ENCODE measurements at regions not wholly inside any gene's neighbourhood (a gene's known extent, or its start where the extent isn't known, plus 50 kb on each side); places are given as distances from the start of the nearest gene placed in this dataset.

- TF ChIP-seq POLR2A (IDR thresholded peaks at IDR 0.05) (no peak), CTCF (IDR thresholded peaks at IDR 0.05) (no peak), POLR2AphosphoS5 (IDR thresholded peaks at IDR 0.05) (no peak)
- Histone ChIP-seq H3K9me3 (no peaks in the 10 kb centered on the region), H3K27me3 (no peaks in the 10 kb centered on the region), H3K27ac (no peak overlapping the region), H3K4me1 (no peaks in the 10 kb centered on the region), H3K36me3 (no peaks in the 10 kb centered on the region), H3K4me3 (no peak overlapping the region)
- intact Hi-C loops (cut with DNase I; ENCODE audit: low total_unique reads) = no loop called here
- no peak for DNase-seq (ENCODE audit: low spot score in 2 of 2)
Observed at GRCh38 chr5:5645891-5646290, 223.4 kb downstream of the ICE1 start.

GRCh38 chr5:5645198-5645597 is 222.7 kb downstream of the ICE1 start:
- Histone ChIP-seq H3K27me3 (no peaks in the 10 kb centered on the region), H3K27ac (no peak overlapping the region), H3K4me3 (no peak overlapping the region), H3K36me3 (no peaks in the 10 kb centered on the region), H3K4me1 (no peaks in the 10 kb centered on the region), H3K9me3 (no peaks in the 10 kb centered on the region)
- no peak for TF ChIP-seq POLR2A (IDR thresholded peaks at IDR 0.05)
- TF ChIP-seq POLR2AphosphoS5 (IDR thresholded peaks at IDR 0.05) = no peak
- no peak for TF ChIP-seq CTCF (IDR thresholded peaks at IDR 0.05)
- intact Hi-C loops (cut with DNase I; ENCODE audit: low total_unique reads) = no loop called here
- DNase-seq (ENCODE audit: low spot score in 2 of 2) = no peak

- intact Hi-C loops (cut with DNase I; ENCODE audit: low total_unique reads) = no loop called here
- no peak overlapping the region for H3K27ac ChIP-seq
Observed at GRCh38 chr5:5644249-5644648, 221.8 kb downstream of the ICE1 start.

GRCh38 chr5:5643481-5643880 is 221.0 kb downstream of the ICE1 start:
- Histone ChIP-seq H3K4me3 (no peak overlapping the region), H3K36me3 (no peaks in the 10 kb centered on the region), H3K27me3 (no peaks in the 10 kb centered on the region), H3K27ac (no peak overlapping the region), H3K4me1 (no peaks in the 10 kb centered on the region), H3K9me3 (no peaks in the 10 kb centered on the region)
- no peak for DNase-seq (ENCODE audit: low spot score in 2 of 2)
- intact Hi-C loops (cut with DNase I; ENCODE audit: low total_unique reads) = no loop called here
- TF ChIP-seq POLR2AphosphoS5 (IDR thresholded peaks at IDR 0.05) (no peak), POLR2A (IDR thresholded peaks at IDR 0.05) (no peak), CTCF (IDR thresholded peaks at IDR 0.05) (no peak)

More at GRCh38 chr5:5644249-5644648, 221.8 kb downstream of the ICE1 start:
- Histone ChIP-seq H3K27me3 (no peaks in the 10 kb centered on the region), H3K4me1 (no peaks in the 10 kb centered on the region), H3K9me3 (no peaks in the 10 kb centered on the region), H3K4me3 (no peak overlapping the region), H3K36me3 (no peaks in the 10 kb centered on the region)
- TF ChIP-seq POLR2AphosphoS5 (IDR thresholded peaks at IDR 0.05) (no peak), CTCF (IDR thresholded peaks at IDR 0.05) (no peak), POLR2A (IDR thresholded peaks at IDR 0.05) (no peak)
- DNase-seq (ENCODE audit: low spot score in 2 of 2) = no peak

GRCh38 chr5:5638211-5638610 is 215.7 kb downstream of the ICE1 start:
- Histone ChIP-seq H3K27ac (no peak overlapping the region), H3K4me1 (no peaks in the 10 kb centered on the region), H3K4me3 (no peak overlapping the region), H3K36me3 (no peaks in the 10 kb centered on the region), H3K27me3 (no peaks in the 10 kb centered on the region), H3K9me3 (no peaks in the 10 kb centered on the region)
- intact Hi-C loops (cut with DNase I; ENCODE audit: low total_unique reads) = no loop called here
- TF ChIP-seq CTCF (IDR thresholded peaks at IDR 0.05) (no peak), POLR2AphosphoS5 (IDR thresholded peaks at IDR 0.05) (no peak), POLR2A (IDR thresholded peaks at IDR 0.05) (no peak)
- no peak for DNase-seq (ENCODE audit: low spot score in 2 of 2)

Measured in breast epithelium (tissue), 4 donors.